ENCODE measurements at regions not wholly inside any gene's neighbourhood (a gene's known extent, or its start where the extent isn't known, plus 50 kb on each side); places are given as distances from the start of the nearest gene placed in this dataset.
"Not testable (repeated sequence)": the region's sequence is repeated elsewhere in the genome, so short reads cannot be mapped to it uniquely, and the experiment has no call there.

DNA sequence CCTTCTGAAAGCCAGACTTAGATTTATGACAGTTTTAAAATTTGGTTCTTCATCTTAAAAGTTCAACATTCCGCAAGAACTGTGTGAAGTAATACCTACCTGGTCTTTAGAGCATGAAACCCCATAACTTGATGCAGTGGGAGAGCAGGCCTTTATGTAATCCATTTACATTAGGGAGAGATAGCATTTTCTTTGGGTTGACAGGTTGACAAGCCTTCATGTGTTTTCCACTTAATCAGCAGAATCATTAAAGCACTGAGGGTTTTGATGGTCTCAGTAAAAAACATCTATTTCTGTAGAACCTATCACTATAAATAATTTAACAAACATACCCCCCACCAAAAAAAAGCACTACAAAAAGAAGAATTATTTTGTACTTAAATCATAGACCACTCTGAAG lies 121.6 kb upstream of the KIF2A start:
- TF ChIP-seq, protein P1, sequence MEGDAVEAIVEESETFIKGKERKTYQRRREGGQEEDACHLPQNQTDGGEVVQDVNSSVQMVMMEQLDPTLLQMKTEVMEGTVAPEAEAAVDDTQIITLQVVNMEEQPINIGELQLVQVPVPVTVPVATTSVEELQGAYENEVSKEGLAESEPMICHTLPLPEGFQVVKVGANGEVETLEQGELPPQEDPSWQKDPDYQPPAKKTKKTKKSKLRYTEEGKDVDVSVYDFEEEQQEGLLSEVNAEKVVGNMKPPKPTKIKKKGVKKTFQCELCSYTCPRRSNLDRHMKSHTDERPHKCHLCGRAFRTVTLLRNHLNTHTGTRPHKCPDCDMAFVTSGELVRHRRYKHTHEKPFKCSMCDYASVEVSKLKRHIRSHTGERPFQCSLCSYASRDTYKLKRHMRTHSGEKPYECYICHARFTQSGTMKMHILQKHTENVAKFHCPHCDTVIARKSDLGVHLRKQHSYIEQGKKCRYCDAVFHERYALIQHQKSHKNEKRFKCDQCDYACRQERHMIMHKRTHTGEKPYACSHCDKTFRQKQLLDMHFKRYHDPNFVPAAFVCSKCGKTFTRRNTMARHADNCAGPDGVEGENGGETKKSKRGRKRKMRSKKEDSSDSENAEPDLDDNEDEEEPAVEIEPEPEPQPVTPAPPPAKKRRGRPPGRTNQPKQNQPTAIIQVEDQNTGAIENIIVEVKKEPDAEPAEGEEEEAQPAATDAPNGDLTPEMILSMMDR (IDR thresholded peaks at IDR 0.05) = no peak
- peaks cover under 1% of the 10 kb centered on the region for H3K27me3 ChIP-seq (ENCODE audit: low read depth)
- no peaks in the 10 kb centered on the region for H3K4me1 ChIP-seq
- no peak overlapping the region for H3K4me3 ChIP-seq
- H3K27ac ChIP-seq = no peak overlapping the region
- no peaks in the 10 kb centered on the region for H3K36me3 ChIP-seq
- no peaks in the 10 kb centered on the region for H3K9me3 ChIP-seq
- no peak for DNase-seq
- intact Hi-C loops (cut with DNase I) = no loop called here
- ATAC-seq = no peak

DNA sequence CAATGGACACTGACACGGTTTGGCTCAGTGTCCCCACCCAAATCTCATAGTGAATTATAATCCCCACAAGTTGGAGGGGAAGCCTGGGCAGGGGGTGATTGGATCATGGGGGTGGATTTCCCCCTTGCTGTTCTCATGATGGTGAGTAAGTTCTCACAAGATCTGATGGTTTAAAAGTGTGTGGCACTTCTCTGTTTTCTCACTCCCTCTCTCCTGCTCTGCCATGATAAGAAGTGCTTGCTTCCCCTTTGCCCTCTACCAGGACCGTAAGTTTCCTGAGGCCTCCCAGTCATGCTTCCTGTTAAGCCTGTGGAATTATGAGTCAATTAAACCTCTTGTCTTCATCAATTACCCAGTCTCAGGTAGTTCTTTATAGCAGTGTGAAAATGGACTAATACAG lies 115.8 kb upstream of the KIF2A start:
- no peaks in the 10 kb centered on the region for H3K27me3 ChIP-seq (ENCODE audit: low read depth)
- no peak overlapping the region for H3K4me3 ChIP-seq
- H3K36me3 ChIP-seq = no peaks in the 10 kb centered on the region
- ATAC-seq (no peak), DNase-seq (no peak)
- TF ChIP-seq, protein P1 (IDR thresholded peaks at IDR 0.05) = no peak
- H3K27ac ChIP-seq = no peak overlapping the region
- no peaks in the 10 kb centered on the region for H3K4me1 ChIP-seq
- intact Hi-C loops (cut with DNase I) = no loop called here
- peaks cover 5% of the 10 kb centered on the region for H3K9me3 ChIP-seq

DNA sequence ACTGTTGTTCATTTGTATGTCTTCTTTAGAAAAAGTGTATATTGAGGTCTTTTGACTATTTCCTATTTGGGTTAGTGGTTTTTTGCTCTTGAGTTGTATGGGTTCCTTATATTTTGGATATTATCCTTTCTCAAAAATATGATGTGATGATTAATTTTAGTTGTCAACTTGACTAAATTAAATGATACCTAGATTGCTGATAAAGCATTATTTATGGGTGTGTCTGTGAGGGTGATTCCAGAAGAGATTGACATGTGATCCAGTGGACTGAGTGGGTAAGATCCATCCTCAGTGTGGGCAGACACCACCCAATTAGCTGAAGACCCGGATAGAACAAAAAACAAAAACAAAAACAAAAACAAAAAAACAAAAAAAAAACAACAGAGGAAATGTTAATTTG lies 115.1 kb upstream of the KIF2A start:
- peaks cover 5% of the 10 kb centered on the region for H3K9me3 ChIP-seq
- ATAC-seq = no peak
- intact Hi-C loops (cut with DNase I) = no loop called here

DNA sequence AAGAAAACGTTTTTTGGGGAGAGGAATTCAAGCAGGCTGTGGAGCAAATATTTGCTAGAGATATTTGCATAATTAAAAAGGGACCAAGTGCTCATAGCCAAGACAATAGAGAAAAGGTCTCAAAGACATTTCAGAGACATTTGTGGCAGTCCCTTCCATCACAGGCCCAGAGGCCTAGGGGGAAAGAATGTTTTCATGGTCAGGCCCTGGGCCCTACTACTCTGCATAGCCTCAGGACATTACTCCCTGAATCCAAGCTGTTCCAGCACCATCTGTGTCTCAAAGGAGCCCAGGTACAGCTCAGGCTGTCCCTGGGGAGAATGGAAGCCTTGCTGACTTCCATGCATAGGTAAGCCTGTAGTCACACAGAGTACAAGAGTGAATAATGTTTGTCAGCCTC lies 113.0 kb upstream of the KIF2A start:
- no peaks in the 10 kb centered on the region for H3K36me3 ChIP-seq
- TF ChIP-seq, protein P1 (IDR thresholded peaks at IDR 0.05) = no peak
- ATAC-seq = no peak
- no peak overlapping the region for H3K4me3 ChIP-seq
- peaks cover 5% of the 10 kb centered on the region for H3K9me3 ChIP-seq
- no peaks in the 10 kb centered on the region for H3K4me1 ChIP-seq
- no peaks in the 10 kb centered on the region for H3K27me3 ChIP-seq (ENCODE audit: low read depth)
- no peak for DNase-seq
- no peak overlapping the region for H3K27ac ChIP-seq
- intact Hi-C loops (cut with DNase I) = no loop called here

More for the DNA sequence above, 115.1 kb upstream of the KIF2A start:
- H3K27me3 ChIP-seq (ENCODE audit: low read depth) = no peaks in the 10 kb centered on the region
- TF ChIP-seq, protein P1 (IDR thresholded peaks at IDR 0.05) = no peak
- H3K4me3 ChIP-seq = no peak overlapping the region
- H3K4me1 ChIP-seq = no peaks in the 10 kb centered on the region
- no peak for DNase-seq
- H3K27ac ChIP-seq = no peak overlapping the region
- no peaks in the 10 kb centered on the region for H3K36me3 ChIP-seq

DNA sequence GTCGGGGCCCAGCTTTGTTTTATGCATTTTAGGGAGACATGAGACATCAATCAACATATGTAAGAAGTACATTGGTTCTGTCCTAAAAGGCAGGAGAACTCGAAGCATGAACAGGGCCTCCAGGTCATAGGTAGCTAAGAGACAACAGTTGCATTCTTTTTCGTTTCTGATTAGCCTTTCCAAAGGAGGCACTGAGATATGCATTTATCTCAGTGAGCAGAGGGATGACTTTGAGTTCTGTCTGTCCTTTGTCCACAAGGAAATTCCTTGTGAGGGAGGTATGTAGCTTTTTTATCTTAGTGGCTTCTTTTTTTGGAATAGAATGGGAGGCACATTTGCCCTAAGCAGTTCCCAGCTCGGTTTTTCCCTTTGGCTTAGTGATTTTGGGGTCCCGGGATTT lies 109.5 kb upstream of the KIF2A start:
- H3K36me3 ChIP-seq; H3K4me3 ChIP-seq; H3K9me3 ChIP-seq; H3K27ac ChIP-seq; H3K4me1 ChIP-seq; intact Hi-C loops (cut with DNase I); H3K27me3 ChIP-seq (ENCODE audit: low read depth); DNase-seq; ATAC-seq: not testable (repeated sequence)

DNA sequence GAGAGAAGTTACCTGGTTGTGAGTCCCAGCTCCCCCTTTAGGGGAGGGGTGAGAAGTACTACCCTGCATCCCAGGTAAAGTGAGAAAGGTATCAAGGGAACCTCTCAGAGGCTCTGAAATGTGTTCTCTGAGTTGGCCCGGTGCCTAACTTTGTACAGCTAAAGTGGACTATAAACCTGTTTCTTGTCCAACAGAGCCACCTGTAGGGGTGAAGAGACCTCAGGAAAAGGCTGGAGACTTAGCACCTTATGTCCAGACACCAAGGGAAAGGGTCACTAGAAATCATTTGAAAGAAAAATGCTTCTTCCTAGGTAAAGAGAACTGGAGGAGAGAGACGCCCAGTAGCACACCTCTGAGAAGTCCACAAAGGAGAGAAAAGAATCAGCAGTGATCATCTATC lies 108.3 kb upstream of the KIF2A start:
- H3K36me3 ChIP-seq = no peaks in the 10 kb centered on the region
- intact Hi-C loops (cut with DNase I) = no loop called here
- no peaks in the 10 kb centered on the region for H3K4me1 ChIP-seq
- no peak for DNase-seq
- no peak for ATAC-seq
- no peak overlapping the region for H3K4me3 ChIP-seq
- TF ChIP-seq, protein P1 (IDR thresholded peaks at IDR 0.05) = no peak
- no peaks in the 10 kb centered on the region for H3K27me3 ChIP-seq (ENCODE audit: low read depth)
- H3K27ac ChIP-seq = no peak overlapping the region
- H3K9me3 ChIP-seq = peaks cover 4% of the 10 kb centered on the region

Data from lower lobe of right lung (tissue), 2 donors.